Thyroid gland (tissue), 4 donors: ENCODE measurements at regions not wholly inside any gene's neighbourhood (a gene's known extent, or its start where the extent isn't known, plus 50 kb on each side); places are given as distances from the start of the nearest gene placed in this dataset.

Source experiments
- DNase-seq, 2 donors: peaks; one replicate each; pipeline ENCODE4 v3.0.0-alpha.2; 2019
- H3K27ac ChIP-seq, 3 donors: fragments of 200-600 bp; sonication (generic); 1 replicate in 2 of 3; 2 replicates in 1 of 3; pipeline ENCODE4 v1.5.1; 2016 to 2019; ENCODE audit warnings: mild to moderate bottlenecking in 1 of 3, moderate library complexity in 1 of 3
- H3K27me3 ChIP-seq: fragments of 200-600 bp; sonication (generic); one replicate; pipeline ENCODE4 v1.5.1; 2019
- H3K36me3 ChIP-seq, 2 donors: fragments of 200-600 bp; sonication (generic); one replicate each; pipeline ENCODE4 v1.5.1; 2016 to 2019
- H3K4me1 ChIP-seq, 2 donors: fragments of 200-600 bp; sonication (generic); one replicate each; pipeline ENCODE4 v1.5.1; 2017 to 2019
- H3K4me3 ChIP-seq, 3 donors: fragments of 200-600 bp; sonication (generic); replicated peaks in 1 of 3; 1 replicate in 2 of 3; 2 replicates in 1 of 3; pipeline ENCODE4 v1.5.1; 2016; ENCODE audit warnings: mild to moderate bottlenecking in 1 of 3
- H3K9me3 ChIP-seq: fragments of 200-600 bp; sonication (generic); one replicate; pipeline ENCODE4 v1.5.1; 2017
- CTCF ChIP-seq, 6 experiments: fragments of 200-600 bp in 3 of 6; fragments of 450-650 bp in 3 of 6; sonication (generic) in 3 of 6; IDR thresholded peaks; one replicate each; pipeline ENCODE4 v1.5.1; 2016 to 2019; ENCODE audit warnings: antibody characterized with exemption in 6 of 6, mild to moderate bottlenecking in 2 of 6, inconsistent platforms in 1 of 6, moderate library complexity in 1 of 6
- POLR2A ChIP-seq, 2 donors: fragments of 450-650 bp; IDR thresholded peaks; one replicate each; pipeline ENCODE4 v1.6.1; 2017; ENCODE audit warnings: antibody characterized with exemption in 2 of 2, mild to moderate bottlenecking in 2 of 2, moderate library complexity in 1 of 2
- WGBS, 2 donors: methylation state at CpG; one replicate each; pipeline ENCODE4 v1.1.5; 2017; 5-methylcytosine and 5-hydroxymethylcytosine counted together
- intact Hi-C: fragments of 100-400 bp; cut with DNase I; formaldehyde crosslinking; loops from one replicate; pipeline ENCODE4 v1.15.1; 2023

- DNase-seq, result no peak
- 75 to 90% methylated on average over 2 of the region's 2 CpGs for WGBS, 2 donors
- TF ChIP-seq POLR2A (IDR thresholded peaks at IDR 0.05) (no peak), CTCF (IDR thresholded peaks at IDR 0.05) (no peak)
- H3K27me3 ChIP-seq, result no peaks in the 10 kb centered on the region
- intact Hi-C loops, result no loop called here
- H3K4me3 ChIP-seq, result no peak overlapping the region
- H3K27ac ChIP-seq, result no peak overlapping the region
- no peaks in the 10 kb centered on the region for H3K4me1 ChIP-seq
- no peaks in the 10 kb centered on the region for H3K9me3 ChIP-seq
- H3K36me3 ChIP-seq, result no peaks in the 10 kb centered on the region
Measured at GRCh38 chr2:204354442-204354856, 190.8 kb upstream of the PARD3B start.

GRCh38 chr2:204355688-204356087, 189.6 kb upstream of the PARD3B start:
- no peak overlapping the region for H3K4me3 ChIP-seq
- TF ChIP-seq CTCF (IDR thresholded peaks at IDR 0.05) (no peak), POLR2A (IDR thresholded peaks at IDR 0.05) (no peak)
- H3K27me3 ChIP-seq, result no peaks in the 10 kb centered on the region
- intact Hi-C loops, result no loop called here
- H3K9me3 ChIP-seq, result no peaks in the 10 kb centered on the region
- H3K4me1 ChIP-seq, result no peaks in the 10 kb centered on the region
- no peak for DNase-seq
- H3K27ac ChIP-seq, result no peak overlapping the region
- WGBS, 2 donors, result 88 to 89% methylated on average over 1 of the region's 1 CpG
- H3K36me3 ChIP-seq, result no peaks in the 10 kb centered on the region

- no peaks in the 10 kb centered on the region for H3K27me3 ChIP-seq
- WGBS, 2 donors, result 71 to 81% methylated on average over 4 of the region's 4 CpGs
- H3K9me3 ChIP-seq, result no peaks in the 10 kb centered on the region
- H3K36me3 ChIP-seq, result no peaks in the 10 kb centered on the region
- no peak for DNase-seq
- H3K4me1 ChIP-seq, result no peaks in the 10 kb centered on the region
- no peak for TF ChIP-seq CTCF (IDR thresholded peaks at IDR 0.05)
- TF ChIP-seq POLR2A (IDR thresholded peaks at IDR 0.05), result no peak
- no peak overlapping the region for H3K4me3 ChIP-seq
- intact Hi-C loops, result no loop called here
- no peak overlapping the region for H3K27ac ChIP-seq
Measured at GRCh38 chr2:204356151-204356641, 189.1 kb upstream of the PARD3B start.

- H3K36me3 ChIP-seq, result no peaks in the 10 kb centered on the region
- no peak overlapping the region for H3K4me3 ChIP-seq
- no peaks in the 10 kb centered on the region for H3K4me1 ChIP-seq
- no peaks in the 10 kb centered on the region for H3K27me3 ChIP-seq
- no peak overlapping the region for H3K27ac ChIP-seq
- intact Hi-C loops, result no loop called here
- TF ChIP-seq POLR2A (IDR thresholded peaks at IDR 0.05), result no peak
- TF ChIP-seq CTCF (IDR thresholded peaks at IDR 0.05), result no peak
- 92 to 93% methylated on average over 9 of the region's 9 CpGs for WGBS, 2 donors
- DNase-seq, result no peak
- no peaks in the 10 kb centered on the region for H3K9me3 ChIP-seq
Measured at GRCh38 chr2:204357286-204357685, 188.0 kb upstream of the PARD3B start.

- TF ChIP-seq POLR2A (IDR thresholded peaks at IDR 0.05), result no peak
- TF ChIP-seq CTCF (IDR thresholded peaks at IDR 0.05), result no peak
- Histone ChIP-seq H3K9me3 (no peaks in the 10 kb centered on the region), H3K4me1 (no peaks in the 10 kb centered on the region), H3K27ac (no peak overlapping the region), H3K36me3 (no peaks in the 10 kb centered on the region), H3K4me3 (no peak overlapping the region), H3K27me3 (no peaks in the 10 kb centered on the region)
- intact Hi-C loops, result no loop called here
- WGBS, 2 donors, result 96 to 97% methylated on average over 1 of the region's 1 CpG
- DNase-seq, result no peak
Measured at GRCh38 chr2:204359076-204359475, 186.2 kb upstream of the PARD3B start.
